HG03439 (cell line): ENCODE measurements at regions not wholly inside any gene's neighbourhood (a gene's known extent, or its start where the extent isn't known, plus 50 kb on each side); places are given as distances from the start of the nearest gene placed in this dataset.

Experiments used
- ATAC-seq: cut with Tn5 transposase; IDR thresholded peaks from one replicate; pipeline ENCODE4 v1.9.1; 2021; ENCODE audit warnings: mild to moderate bottlenecking, moderate library complexity; ENCODE audit not compliant: unreplicated experiment

GRCh38 chr12:77435446-77436091, 370.2 kb upstream of the E2F7 start:
- ATAC-seq, result no peak

- ATAC-seq, result no peak
Measured at GRCh38 chr12:77433799-77434198, 368.4 kb upstream of the E2F7 start.

- ATAC-seq, result no peak
Measured at GRCh38 chr12:77429426-77429825, 364.1 kb upstream of the E2F7 start.

- ATAC-seq, result no peak
Measured at GRCh38 chr12:77421152-77421551, 355.8 kb upstream of the E2F7 start.

- no peak for ATAC-seq
Measured at GRCh38 chr12:77409551-77409950, 344.2 kb upstream of the E2F7 start.

- no peak for ATAC-seq
Measured at GRCh38 chr12:77407931-77408330, 342.6 kb upstream of the E2F7 start.

- ATAC-seq, result no peak
Measured at GRCh38 chr12:77406219-77406905, 341.0 kb upstream of the E2F7 start.

- no peak for ATAC-seq
Measured at GRCh38 chr12:77402716-77403115, 337.3 kb upstream of the E2F7 start.

- no peak for ATAC-seq
Measured at GRCh38 chr12:77401770-77402081, 336.4 kb upstream of the E2F7 start.

GRCh38 chr12:77401064-77401769, 335.8 kb upstream of the E2F7 start:
- ATAC-seq, result no peak

- ATAC-seq, result no peak
Measured at GRCh38 chr12:77392467-77393088, 327.2 kb upstream of the E2F7 start.

GRCh38 chr12:77388445-77389265, 323.3 kb upstream of the E2F7 start:
- ATAC-seq, result no peak

- no peak for ATAC-seq
Measured at GRCh38 chr12:77387671-77388070, 322.3 kb upstream of the E2F7 start.

GRCh38 chr12:77387214-77387613, 321.8 kb upstream of the E2F7 start:
- ATAC-seq, result no peak

- ATAC-seq, result no peak
Measured at GRCh38 chr12:77384941-77385340, 319.6 kb upstream of the E2F7 start.

GRCh38 chr12:77382096-77382742, 316.9 kb upstream of the E2F7 start:
- no peak for ATAC-seq

GRCh38 chr12:77377622-77378021, 312.3 kb upstream of the E2F7 start:
- no peak for ATAC-seq

- no peak for ATAC-seq
Measured at GRCh38 chr12:77377116-77377515, 311.7 kb upstream of the E2F7 start.

- no peak for ATAC-seq
Measured at GRCh38 chr12:77374673-77375072, 309.3 kb upstream of the E2F7 start.

- ATAC-seq, result no peak
Measured at GRCh38 chr12:77372494-77372893, 307.1 kb upstream of the E2F7 start.

- ATAC-seq, result no peak
Measured at GRCh38 chr12:77372026-77372425, 306.7 kb upstream of the E2F7 start.
